ENCODE measurements at regions not wholly inside any gene's neighbourhood (a gene's known extent, or its start where the extent isn't known, plus 50 kb on each side); places are given as distances from the start of the nearest gene placed in this dataset.

DNA sequence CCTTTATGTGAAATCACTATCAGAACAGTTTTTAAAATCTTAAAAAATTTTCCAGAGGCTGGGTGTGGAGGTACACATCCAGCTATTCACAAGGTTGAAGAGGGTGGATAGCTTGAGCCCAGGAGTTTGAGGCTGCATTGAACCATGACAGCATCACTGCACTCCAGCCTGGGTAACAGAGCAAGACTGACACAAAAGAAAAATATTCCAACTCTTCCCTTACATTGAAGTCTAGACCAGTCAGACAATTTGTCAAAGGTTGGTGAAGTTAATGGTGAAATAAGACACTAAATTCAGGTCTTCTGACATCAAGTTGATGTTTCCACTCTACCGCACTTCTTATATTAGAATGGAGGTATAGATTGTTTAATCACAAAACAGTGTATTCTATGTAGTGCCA, 52.8 kb downstream of the HYCC2 start:
- TF ChIP-seq POLR2A (IDR thresholded peaks at IDR 0.05) (no peak), EP300 (IDR thresholded peaks at IDR 0.05) (no peak)
